Skin epidermis (tissue), 12 donors: ENCODE measurements at regions not wholly inside any gene's neighbourhood (a gene's known extent, or its start where the extent isn't known, plus 50 kb on each side); places are given as distances from the start of the nearest gene placed in this dataset.

Source experiments
- H3K27ac ChIP-seq, 21 experiments: fragments of 200-600 bp; sonication (generic) in 11 of 21; one replicate each; pipeline ENCODE4 v1.5.0; 2020; ENCODE audit warnings: mild to moderate bottlenecking in 3 of 21, inconsistent platforms in 2 of 21, moderate library complexity in 2 of 21
- H3K4me3 ChIP-seq, 7 experiments: fragments of 200-600 bp; sonication (generic) in 2 of 7; one replicate each; pipeline ENCODE4 v1.5.0; 2020; ENCODE audit warnings: inconsistent platforms in 2 of 7, mild to moderate bottlenecking in 2 of 7, moderate library complexity in 1 of 7

DNA sequence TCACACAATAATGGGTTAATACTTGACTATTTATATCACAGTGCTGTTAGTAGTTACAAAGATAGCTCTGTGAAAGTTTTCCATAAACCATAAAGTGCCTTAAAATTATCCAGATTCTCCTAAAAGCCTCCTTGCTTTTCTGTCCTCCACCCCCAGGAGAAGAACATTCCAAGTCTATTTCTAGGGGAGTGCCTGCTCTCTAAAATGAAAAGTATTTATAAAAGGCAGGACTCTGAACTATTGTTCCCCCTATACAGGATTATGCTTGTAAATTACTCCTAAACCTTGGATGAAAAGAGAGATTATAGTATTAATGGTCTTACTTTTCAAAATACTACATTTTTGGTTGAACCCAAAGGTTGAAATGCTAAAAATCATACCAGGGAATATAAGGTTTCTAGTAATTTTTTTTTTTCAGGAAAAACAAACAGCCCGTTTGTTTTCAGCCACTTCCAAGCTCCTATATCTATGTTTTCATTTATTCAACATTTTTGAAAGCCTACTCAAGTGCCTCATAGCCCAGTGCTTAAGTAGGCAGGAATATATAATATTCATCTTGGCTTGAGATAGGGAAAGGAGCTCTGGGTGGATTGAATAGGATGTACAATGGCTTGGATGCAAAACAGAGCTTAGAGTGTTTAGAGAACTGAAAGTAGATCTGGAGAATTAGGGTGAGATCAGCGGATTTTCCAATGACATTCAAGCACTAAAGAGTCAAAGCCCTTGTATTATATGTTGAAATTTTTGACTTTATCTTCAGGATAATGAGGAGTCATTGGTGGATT is 320.7 kb downstream of the GPR37 start:
- H3K27ac ChIP-seq: no peak overlapping the region
- H3K4me3 ChIP-seq: no peak overlapping the region

DNA sequence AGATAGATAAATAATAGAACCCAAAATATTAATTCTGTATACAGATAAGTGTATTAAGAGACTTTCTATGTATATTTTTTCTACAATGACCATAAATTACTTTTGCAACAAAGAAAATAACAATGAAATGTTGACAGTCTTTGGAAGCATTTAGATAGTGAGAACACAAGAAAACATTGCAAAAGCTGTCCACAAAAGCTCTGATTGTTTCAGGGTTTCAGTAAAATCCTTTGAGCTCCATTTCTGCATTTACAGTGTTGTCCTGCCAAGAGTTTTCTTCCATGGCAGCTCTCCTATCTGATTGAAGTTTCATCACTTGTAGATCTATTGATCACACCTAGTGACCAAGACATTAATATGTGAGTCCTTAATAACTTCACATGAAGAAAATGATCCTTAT is 321.8 kb downstream of the GPR37 start:
- H3K27ac ChIP-seq: no peak overlapping the region
- H3K4me3 ChIP-seq: no peak overlapping the region

DNA sequence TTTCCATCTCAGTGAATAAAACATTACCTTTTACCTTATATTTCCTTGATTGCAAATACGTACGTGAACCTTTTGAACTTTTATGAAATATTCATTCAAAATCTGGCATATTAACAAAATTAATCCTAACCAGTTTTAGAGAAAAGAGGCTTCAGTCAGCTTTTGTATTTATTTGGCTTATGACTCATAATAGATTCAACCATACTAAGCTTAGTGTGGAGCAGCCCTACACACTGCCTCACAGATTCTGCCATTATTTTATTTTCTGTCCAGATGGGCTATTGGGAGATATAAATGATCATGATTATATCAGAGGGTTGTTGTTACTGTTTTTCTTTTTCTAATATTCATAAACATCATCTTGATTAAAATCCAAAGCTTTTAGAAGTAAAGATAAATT is 325.5 kb downstream of the GPR37 start:
- H3K27ac ChIP-seq: no peak overlapping the region
- H3K4me3 ChIP-seq: no peak overlapping the region

DNA sequence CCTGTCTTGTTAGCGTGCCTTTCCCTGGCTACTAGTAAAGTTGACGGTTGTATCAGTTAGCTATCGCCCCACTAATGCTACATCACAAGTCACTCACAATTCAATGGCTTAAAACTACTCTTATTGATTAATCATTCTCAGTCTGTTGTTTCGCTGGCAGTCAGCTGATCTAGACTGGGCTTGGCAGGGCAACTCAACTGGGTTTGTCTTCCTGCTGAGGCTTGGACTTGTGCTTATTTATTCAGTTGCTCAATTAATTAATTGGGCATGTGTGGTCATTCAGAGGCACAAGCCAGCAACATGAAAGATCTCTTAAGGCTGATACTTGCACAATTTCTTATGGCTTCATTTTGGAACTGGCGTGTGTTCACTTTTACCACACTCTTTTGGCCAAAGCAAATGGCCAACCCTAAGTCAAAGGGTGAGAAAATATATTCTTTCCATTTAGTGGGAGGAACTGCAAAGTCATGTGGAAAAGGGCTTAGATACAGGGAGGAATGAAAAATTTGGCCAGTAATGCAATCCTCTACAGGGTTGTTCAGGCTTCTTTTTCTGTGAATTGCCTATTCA is 333.5 kb downstream of the GPR37 start:
- Histone ChIP-seq H3K27ac (no peak overlapping the region), H3K4me3 (no peak overlapping the region)

DNA sequence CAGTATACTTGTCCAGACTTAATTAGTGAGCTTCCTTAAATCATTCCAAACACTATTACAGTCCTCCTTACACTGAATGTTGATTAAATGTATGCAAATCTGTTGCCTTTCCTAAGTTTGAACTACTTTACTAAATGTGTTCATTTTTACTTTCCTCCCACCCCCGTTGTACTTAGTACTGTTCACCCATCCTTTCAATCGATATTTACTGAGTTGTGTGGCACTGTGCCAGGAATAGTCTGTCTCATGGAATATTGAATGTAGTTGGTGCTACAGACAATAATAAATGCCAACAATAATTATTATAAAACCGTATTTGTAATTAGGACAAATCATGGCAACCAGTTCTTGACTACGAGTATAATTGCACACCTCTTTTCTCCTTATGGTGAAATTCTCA is 335.7 kb downstream of the GPR37 start:
- no peak overlapping the region for H3K27ac ChIP-seq

DNA sequence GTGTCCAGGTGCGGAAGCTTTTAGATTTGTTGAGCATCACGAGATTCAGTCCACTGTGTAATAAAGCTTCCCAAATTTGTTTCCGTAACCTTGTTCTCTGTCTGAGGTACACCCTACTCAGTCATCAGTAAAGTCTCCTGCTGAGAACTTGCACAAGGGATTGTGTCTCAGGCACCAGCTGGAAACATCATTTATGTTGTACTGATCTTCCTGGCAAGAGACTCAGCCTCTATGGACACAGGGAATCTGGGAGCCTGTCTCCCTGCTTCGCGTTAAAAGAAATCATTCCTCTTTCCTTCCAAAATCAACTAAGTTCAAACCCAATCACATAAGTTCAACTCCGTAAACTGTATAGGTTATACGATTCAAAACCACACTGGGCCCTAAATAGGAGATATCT is 336.8 kb downstream of the GPR37 start:
- Histone ChIP-seq H3K4me3 (no peak overlapping the region), H3K27ac (no peak overlapping the region)

More for the DNA sequence above, 335.7 kb downstream of the GPR37 start:
- H3K4me3 ChIP-seq: no peak overlapping the region

DNA sequence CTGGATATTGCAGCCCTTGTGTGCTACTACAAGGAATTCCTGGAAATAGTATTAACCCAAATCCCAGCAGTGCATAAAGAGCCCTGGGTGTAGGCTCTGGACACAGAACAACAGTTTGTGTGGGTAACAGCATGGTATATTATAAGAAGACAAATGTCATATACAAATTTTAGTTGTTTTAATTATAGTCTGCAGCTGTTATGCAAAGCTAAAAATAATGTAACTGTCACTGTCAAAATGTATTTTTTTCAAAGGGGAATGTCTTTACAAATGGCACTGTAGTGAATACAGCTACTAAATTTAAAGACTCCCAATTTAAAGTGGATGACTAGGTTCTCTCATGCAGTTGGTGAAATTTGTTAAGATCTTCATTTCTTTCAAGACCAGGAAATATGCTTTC is 339.0 kb downstream of the GPR37 start:
- H3K27ac ChIP-seq: no peak overlapping the region

DNA sequence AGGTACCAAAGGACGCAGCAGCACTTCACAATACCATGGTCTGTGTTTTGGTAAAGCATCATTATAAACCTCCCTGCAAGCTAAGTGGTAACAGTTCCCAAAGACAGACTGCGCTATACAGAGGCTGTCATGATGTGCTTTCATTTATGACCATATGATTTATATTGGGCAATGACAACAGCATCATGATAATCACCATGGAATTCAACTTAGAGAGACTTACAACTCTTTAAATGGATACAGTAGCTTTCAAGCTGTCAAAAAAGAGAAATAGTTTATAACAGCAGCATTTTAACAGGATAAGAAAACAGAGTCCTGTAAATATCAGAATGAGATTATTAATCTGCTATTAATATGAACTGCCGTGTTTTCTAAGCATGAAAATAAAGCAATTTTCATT is 341.7 kb downstream of the GPR37 start:
- no peak overlapping the region for H3K4me3 ChIP-seq
- no peak overlapping the region for H3K27ac ChIP-seq

More for the DNA sequence above, 339.0 kb downstream of the GPR37 start:
- no peak overlapping the region for H3K4me3 ChIP-seq

DNA sequence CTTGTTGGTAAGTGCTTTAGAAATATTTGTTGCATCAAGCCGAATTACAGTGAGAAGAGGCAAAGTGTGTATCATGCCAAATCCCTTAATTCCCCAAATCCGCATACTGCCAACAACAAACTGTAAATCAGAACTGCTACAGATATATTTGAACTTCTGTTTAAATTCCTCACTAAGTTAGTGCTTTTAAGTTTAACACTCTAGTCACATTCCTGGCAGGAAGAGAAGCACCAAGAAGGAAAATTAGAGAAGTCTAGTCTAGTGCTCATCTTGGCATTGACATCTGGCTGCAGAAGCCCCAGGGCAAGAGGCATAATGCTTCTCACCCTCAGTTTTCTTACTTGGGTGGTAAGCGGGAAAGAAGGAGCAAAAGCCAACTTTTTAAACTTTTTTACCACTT is 343.5 kb downstream of the GPR37 start:
- Histone ChIP-seq H3K4me3 (no peak overlapping the region), H3K27ac (no peak overlapping the region)

DNA sequence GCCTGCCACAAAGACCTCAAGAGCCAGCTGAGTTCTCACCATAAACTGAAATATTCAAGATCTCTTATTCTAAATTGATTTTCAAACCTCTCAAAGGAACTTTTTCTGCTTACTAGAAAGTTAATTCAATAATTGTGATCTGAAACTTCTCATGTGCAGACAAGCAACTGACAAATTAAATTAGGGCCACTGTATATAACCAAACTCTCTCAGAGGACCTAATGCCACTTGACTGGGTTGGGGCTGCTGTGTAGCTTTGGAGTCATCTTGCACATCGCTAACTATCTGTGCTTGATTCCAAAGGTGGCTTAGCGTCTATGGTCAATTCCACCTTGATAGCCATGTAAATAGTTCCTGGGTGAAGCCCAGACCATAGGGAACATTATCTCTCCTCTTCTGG is 345.2 kb downstream of the GPR37 start:
- H3K27ac ChIP-seq: no peak overlapping the region

DNA sequence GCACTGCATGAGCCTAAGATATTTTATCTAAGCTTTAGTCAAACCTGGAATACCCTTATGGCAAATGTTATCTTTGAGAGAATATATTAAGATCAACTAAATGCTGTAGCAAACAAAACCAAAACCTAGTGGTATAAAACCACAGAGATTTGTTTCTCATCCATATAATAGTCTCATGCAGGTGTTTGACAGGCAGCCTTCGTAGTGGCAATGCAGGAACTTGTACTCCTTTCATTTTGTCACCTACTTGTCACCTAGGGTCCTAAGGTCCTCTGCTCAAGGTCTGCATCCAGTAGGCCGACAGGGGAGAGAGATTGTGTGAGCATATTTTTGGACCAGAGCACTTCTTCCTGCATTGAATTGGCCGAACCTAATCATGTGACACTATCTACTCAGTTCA is 352.6 kb downstream of the GPR37 start:
- Histone ChIP-seq H3K27ac (no peak overlapping the region), H3K4me3 (no peak overlapping the region)

More for the DNA sequence above, 345.2 kb downstream of the GPR37 start:
- H3K4me3 ChIP-seq: no peak overlapping the region

DNA sequence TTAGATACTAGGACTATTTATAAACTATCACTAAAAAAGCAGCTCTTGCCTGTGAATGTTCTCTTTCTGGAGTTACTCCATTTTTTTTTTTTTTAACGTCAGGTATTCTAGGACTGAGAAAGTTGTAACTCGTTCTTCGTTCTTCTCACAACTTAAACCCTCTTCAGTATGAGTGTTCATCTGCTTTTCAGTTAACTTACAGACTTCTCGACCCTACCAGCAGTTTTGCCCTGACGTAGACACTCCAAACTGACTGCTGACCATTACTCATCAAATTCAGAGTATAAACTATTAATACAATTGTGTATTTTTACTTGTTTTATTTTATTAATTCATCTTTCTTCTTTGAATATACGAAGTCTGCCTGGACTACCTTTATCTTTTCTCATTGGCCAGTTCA is 353.1 kb downstream of the GPR37 start:
- no peak overlapping the region for H3K4me3 ChIP-seq
- no peak overlapping the region for H3K27ac ChIP-seq

DNA sequence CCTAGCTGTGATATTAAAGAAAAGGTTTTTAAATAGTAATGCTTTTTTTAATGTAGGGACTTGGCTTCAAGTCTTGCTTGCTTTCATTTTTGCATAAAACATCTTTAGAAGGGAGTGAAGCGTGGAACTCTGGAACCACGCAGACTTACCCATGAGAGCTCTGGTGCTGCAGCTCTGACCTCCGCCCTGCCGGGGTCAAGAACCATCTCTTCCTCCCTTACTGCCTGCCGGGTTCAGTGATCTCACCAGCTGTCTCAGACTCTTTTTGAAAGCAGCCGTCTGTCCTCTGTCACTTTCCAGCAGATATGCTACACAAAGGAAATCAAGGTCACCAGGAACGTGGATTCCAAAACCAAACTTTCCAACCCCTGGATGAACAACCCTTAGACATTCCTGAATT is 353.8 kb downstream of the GPR37 start:
- no peak overlapping the region for H3K4me3 ChIP-seq

DNA sequence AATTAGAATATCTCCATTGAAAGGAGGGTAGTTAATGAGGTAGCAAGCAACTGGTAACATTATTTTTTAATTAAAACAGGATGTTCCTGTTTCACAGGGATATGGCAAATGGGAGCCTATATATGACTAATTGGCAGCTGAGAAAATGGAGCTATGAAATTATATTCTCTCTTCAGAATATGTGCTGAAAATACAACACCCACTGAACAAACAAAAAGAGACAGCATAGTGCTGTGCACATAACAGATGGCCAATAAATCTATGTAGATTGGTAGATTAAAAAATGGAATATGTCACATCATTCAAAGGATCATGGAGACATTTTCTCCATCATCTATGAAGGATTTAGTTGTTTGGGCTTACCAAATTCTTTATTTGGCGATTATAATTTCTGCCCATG is 362.0 kb downstream of the GPR37 start:
- Histone ChIP-seq H3K27ac (no peak overlapping the region), H3K4me3 (no peak overlapping the region)

More for the DNA sequence above, 353.8 kb downstream of the GPR37 start:
- no peak overlapping the region for H3K27ac ChIP-seq

DNA sequence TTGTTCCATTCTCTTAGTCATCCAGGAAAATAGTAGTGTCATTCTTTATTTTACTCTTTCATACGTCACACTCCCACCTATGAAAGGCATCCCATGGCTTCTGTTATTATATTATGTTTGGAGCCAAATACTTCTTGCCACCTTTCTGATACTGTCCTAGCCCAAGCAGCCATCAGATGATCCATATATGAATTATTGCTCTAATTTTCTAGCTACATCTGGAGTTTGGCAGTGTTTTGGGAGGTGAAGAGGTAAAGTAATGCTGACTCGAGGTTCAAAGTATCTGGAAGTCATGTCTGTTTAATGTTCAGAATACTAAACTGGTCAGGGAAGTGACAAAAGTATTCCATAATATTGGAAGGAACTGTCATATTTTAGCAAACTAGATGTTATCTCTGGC is 362.5 kb downstream of the GPR37 start:
- Histone ChIP-seq H3K4me3 (no peak overlapping the region), H3K27ac (no peak overlapping the region)

DNA sequence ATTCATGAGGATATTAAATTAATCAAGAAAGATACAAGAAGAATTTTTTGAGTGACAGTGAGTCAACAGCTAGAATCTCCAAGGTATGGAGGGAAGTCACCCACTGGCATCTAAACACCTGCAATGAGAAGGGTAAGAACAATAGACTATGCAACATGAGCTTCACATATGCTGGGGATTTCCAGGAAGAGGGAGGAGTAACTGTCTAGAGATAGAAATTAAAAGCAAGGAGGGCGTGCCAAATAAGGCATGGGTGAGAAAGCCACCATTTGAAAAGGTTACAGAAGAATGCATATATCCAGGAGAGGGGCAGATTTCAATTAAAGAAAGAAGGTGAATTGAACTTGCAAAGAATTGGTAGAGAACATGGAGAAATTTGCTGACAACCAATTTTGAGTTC is 365.7 kb downstream of the GPR37 start:
- no peak overlapping the region for H3K4me3 ChIP-seq
- no peak overlapping the region for H3K27ac ChIP-seq

DNA sequence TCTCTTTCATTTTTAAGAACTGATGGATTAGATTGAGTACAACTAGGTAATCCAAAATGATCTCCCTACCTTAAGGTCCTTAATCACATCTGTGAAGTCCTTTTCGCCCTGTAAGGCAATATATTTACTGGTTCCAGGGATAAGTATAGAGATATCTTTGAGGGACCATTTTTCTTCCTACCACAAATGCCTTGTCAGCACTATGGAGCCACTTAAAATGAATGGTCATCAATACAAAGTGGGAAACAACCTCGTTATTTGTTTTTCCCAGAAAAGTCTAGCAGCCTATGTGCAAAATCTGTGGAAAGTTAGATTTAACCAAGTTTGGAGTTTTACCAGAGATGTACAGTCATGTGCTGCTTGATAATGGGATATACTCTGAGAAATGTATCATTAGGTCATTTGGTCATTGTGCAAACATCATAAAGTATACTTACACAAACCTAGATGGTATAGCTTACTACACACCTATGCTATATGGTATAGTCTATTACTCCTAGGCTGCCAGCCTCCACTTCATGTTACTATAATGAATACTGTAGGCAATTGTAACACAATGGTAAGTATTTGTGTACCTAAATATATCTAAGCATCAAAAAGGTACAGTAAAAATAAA is 366.2 kb upstream of the TMEM229A start:
- H3K4me3 ChIP-seq: no peak overlapping the region
- H3K27ac ChIP-seq: no peak overlapping the region

DNA sequence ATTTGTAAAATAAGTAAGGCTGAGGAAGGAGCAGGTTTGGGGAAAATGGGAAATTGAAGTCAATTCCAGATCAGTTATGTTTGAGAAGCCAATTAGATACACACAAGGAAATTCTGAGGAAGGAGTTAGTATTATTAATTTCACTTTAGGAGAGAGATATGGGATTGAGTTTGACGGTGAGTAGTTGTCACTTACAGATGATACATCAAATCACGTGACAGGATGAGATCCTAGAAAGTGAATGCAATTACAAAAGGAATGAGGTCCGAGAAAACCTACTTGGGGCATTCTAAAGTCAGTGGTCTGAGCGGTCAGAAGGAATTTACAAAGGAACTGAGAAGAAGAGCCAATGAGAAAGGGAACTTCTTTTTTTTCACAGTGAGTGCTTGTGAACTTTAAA is 364.3 kb upstream of the TMEM229A start:
- Histone ChIP-seq H3K27ac (no peak overlapping the region), H3K4me3 (no peak overlapping the region)

DNA sequence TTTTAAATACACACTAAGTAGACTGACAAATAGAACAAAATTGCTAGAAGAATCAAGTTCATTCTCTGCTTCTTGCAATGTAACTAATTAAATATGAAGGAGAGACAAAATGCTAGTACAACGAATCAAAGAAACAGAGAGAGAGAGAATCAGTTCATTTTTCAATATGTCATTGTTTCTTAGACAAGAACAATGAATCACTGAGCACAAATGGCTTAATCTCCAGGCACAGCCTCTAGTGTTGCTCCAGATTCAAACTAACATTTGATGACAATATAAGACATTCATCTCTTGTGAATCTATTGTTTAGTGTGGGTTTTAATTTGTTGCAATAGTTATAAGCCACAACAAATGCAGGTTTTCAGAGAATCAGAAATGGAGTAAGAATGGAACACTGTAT is 357.4 kb upstream of the TMEM229A start:
- Histone ChIP-seq H3K27ac (no peak overlapping the region), H3K4me3 (no peak overlapping the region)

DNA sequence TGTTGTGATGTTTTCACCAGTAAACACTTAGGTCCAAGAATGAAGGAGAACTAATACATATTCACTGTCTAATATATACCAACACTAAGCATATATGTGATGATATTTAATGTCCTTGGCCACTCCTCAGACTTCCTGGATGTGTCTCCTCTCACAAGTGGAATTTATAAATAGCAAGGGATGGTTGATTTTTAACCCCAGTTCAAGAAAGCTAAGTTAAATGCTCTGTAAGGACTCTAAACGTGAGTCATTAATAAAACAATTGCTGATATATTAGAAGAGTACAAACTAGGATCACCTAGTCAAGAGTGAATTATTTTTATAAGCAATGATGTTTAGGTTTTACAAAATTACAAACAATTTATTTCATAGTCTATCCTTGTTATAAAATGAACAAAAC is 355.9 kb upstream of the TMEM229A start:
- Histone ChIP-seq H3K27ac (no peak overlapping the region), H3K4me3 (no peak overlapping the region)

DNA sequence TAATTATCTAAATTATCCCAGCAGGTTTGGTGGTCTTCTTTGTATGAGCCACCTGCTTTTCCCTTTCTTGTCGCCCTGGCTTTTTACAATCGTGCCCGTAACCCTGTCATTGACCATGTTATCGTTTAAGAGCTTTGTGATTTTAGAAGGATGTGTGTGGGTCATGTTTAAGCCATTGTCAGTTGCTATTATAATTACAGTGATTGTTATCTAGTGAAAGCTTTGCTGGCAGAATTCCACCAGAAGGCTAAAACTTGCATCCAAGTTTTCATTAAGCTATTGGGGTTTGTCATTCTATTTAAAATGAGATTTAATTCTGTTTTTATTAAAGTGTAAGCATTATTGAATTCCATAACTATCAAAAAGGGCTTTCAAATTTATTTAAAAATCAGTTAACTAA is 354.2 kb upstream of the TMEM229A start:
- Histone ChIP-seq H3K27ac (no peak overlapping the region), H3K4me3 (no peak overlapping the region)
